Activated CD8-positive, alpha-beta memory T cell treated with anti-CD3 and anti-CD28 coated beads for 24 hours (primary cell): ENCODE measurements at regions not wholly inside any gene's neighbourhood (a gene's known extent, or its start where the extent isn't known, plus 50 kb on each side); places are given as distances from the start of the nearest gene placed in this dataset.

Experiments used
- DNase-seq: peaks from one replicate; pipeline ENCODE4 v3.0.0-alpha.2; 2020

GRCh38 chr1:60411591-60411990, 338.0 kb upstream of the C1orf87 start:
- DNase-seq: no peak

GRCh38 chr1:60402816-60403215, 329.2 kb upstream of the C1orf87 start:
- DNase-seq: no peak

GRCh38 chr1:60402216-60402615, 328.6 kb upstream of the C1orf87 start:
- DNase-seq: no peak

DNA sequence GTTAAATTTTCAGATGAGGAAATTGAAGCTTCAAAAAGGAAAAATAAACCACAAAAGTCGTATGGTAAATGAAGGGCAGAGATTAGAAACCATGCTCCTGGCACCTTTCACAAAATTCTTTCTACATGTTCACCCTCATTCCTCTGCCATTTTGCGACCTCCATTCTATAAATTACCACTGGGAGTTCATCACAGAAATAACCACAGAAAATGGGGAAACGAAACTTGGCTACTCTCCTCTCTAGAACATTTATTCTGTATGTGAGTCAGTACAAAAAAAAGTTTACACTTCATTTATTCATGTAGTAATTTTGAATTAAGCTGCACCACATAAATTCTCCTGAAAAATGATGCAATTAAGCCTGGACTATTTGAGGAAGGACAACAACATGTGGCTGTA, 320.9 kb upstream of the C1orf87 start:
- no peak for DNase-seq

- DNase-seq: no peak
Observed at GRCh38 chr1:60390593-60391282, 317.2 kb upstream of the C1orf87 start.

GRCh38 chr1:60388092-60388987, 314.8 kb upstream of the C1orf87 start:
- no peak for DNase-seq

DNA sequence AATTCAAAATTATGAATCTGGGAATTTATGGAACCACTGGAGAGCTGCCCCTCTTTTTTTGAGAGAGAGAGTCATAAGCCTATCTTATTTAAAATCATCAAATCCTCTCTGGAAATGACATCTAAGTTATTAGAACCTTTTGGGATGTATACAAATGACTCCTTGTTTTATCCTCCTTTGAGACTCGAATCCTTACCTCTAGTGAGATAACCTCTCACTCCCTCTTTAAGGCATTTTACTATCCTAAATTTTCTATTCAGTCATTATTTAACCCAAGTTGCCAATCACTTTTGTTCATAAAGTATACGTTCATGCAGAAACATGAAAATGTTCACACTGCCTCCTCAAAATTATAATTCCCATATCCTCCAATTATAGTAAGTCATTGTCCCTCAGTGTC, 313.6 kb upstream of the C1orf87 start:
- DNase-seq: no peak

DNA sequence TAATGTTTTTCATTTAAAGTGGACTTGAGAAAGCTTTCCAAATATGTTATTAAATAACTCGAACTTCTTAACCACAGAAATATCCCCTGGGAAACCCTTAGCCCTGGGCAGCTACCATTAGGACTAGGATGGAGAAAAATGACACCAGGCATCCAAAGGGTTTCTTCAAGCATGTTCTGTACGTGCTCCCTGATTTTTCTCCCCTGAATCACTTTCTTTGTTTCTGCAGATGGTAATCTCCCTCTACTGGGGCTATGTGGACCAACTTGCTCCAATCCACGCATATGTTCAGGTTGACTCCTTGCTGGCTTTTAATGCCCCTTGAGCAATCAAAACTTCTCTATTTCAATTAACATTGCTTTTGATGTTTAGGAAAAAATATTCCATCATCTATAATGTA, 312.7 kb upstream of the C1orf87 start:
- DNase-seq: no peak

- no peak for DNase-seq
Observed at GRCh38 chr1:60376196-60376595, 302.6 kb upstream of the C1orf87 start.

- DNase-seq: no peak
Observed at GRCh38 chr1:60374537-60374936, 301.0 kb upstream of the C1orf87 start.

DNA sequence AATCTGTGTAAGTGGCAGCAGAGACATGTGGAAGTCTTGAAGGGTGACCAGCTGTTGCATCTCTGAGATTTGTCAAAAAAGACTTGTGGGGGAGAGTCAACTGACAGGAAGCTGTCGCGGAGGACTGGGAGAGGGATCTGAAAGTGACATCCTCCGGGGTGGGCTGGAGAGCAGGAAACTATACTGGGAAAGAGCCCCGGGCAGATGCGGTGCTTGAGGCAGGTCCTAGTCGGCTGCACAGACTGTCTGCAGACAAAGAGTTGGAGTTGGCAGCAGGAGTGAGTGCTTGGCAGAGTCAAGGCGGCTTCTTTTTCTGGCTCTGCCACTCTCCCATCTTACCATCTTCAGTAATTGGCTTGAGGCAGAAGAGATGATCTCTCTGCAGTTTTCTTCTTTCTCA, 294.0 kb upstream of the C1orf87 start:
- DNase-seq: no peak

DNA sequence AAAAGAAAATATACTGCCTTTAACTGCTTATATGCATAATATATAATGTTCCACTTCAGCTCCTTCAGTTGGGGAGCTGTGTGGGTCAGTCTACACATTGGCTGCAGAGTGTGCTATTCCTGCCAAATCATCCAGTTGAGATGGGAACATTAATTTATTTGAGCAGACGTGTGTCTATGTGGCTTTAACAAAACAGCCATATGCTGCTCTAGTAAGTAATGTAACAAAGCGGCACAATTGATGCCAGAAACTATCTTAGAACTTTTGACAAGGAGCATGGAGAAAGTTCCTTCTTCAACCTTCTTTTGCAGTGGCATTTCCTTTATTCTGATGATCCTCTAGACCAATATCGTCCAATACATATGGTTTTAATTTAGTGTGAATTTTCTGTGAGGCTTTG, 285.9 kb upstream of the C1orf87 start:
- DNase-seq: no peak

DNA sequence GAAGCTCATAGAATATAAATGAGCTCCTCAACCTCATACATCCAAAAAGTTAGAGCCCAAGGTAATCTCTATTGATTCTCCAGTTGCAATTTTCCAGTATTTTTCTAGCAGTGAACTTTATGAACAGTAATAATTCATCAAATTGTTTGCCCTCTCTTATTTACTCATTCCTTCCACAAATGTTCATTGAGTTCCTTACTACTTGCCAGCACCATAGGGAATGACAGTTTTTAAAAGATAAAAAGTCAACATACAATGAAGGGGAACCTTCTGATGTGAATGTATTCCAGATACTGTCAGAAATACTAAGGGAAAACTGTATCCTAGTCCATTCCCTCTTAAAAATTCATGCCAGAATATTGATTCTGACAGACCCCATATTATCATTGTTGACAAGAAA, 277.0 kb upstream of the C1orf87 start:
- no peak for DNase-seq

DNA sequence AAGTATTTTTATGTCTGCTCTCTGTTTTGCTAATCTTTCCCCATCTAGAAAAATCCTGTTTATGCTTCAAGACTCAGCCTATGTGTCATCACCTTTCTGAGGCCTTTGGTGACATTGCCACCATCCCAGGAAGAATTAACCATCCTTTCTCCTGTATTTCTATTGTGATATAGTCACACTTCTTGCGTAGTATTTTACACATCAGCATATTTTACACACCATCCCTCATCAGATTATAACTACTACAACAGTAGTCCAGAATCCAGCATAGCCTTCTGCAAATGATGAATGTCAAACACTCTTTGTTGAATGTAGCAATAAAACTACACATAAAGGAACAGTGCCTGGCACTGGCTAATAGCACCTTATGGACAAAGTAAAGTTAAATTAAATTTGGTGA, 275.3 kb upstream of the C1orf87 start:
- DNase-seq: no peak

- DNase-seq: no peak
Observed at GRCh38 chr1:60345621-60346020, 272.1 kb upstream of the C1orf87 start.

GRCh38 chr1:60345049-60345448, 271.5 kb upstream of the C1orf87 start:
- no peak for DNase-seq

GRCh38 chr1:60343736-60344135, 270.2 kb upstream of the C1orf87 start:
- no peak for DNase-seq

- DNase-seq: no peak
Observed at GRCh38 chr1:60342569-60342968, 269.0 kb upstream of the C1orf87 start.

- no peak for DNase-seq
Observed at GRCh38 chr1:60341274-60341673, 267.7 kb upstream of the C1orf87 start.

DNA sequence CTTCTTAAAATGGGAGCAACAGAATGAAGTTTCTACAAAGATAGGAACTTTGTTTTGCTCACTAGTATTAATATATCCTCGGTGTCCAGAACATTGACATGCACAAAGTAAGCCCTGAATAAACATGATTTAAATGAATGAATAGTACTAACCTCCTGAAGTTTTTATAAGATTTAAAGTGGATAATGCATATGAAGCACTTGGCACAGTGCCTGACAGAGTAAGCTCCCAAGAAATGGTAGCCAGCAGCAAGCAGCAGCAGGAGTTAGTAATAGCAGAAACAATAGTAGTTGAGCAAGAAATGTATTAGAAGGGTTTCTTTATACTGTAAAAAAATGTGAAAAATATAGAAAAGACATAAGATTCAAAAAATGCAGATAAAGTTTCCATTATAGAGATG, 258.1 kb upstream of the C1orf87 start:
- no peak for DNase-seq

DNA sequence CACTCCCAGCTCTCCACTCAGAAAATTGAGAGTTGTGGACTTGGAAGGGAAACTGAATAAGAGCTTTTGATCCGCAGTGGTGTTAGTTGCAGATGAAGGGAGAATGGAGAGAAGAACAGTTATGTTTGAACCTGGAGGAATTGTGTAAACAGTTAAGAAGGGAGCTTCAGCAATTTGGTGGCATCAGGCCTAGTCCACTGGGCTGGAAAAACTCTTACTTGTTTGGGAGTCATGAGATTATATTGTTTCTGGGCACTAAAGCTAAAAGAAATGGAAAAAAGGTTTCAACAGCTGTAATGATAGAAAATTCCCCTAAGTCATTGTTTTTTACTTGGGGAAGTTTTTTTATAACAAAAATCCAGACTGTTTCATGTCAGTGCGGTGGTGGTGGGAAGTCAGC, 256.1 kb upstream of the C1orf87 start:
- DNase-seq: no peak

- no peak for DNase-seq
Observed at GRCh38 chr1:60311838-60312237, 238.3 kb upstream of the C1orf87 start.

DNA sequence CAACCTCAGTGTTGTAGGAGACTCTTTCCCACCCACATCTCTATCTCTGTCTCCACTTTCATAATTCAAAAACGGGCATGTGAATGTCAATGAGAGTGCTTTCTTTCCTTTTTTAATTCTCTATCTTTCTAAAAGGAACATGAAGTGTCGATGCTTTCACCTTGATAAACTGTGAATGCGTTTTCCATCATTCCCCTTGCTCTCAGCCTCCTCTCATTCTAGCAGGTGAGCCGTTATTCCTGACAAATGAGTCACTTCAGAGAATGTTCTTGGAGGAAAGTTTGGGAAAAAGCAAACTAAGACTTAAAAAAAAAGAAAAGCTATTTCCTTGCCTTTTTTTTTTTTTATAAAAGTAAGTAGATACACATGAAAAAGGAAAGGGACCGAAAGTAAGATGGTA, 226.0 kb upstream of the C1orf87 start:
- DNase-seq: no peak

DNA sequence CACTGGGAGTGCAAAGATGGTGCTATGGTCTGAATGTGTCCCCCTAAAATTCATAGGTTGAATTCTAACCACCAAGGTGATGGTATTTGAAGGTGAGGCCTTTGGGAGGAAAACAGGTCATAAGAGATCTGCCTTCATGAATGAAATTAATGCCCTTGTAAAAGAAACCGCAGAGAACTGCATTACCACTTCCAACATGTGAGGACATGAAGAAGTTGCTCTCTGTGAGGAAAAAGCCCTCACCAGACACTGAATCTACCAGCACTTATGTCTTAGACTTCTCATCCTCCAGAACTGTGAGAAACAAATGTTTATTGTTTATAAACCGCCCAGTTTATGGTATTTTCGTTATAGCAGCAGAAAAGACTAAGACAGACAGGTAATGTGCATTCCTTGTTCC, 224.7 kb upstream of the C1orf87 start:
- no peak for DNase-seq

GRCh38 chr1:60296794-60297193, 223.2 kb upstream of the C1orf87 start:
- no peak for DNase-seq
